KBM-7 (cell line): ENCODE measurements at regions not wholly inside any gene's neighbourhood (a gene's known extent, or its start where the extent isn't known, plus 50 kb on each side); places are given as distances from the start of the nearest gene placed in this dataset.
A peak's percentile ranks its signal among the peaks of the same experiment; 100 is the strongest.
"Not testable (repeated sequence)": the region's sequence is repeated elsewhere in the genome, so short reads cannot be mapped to it uniquely, and the experiment has no call there.

Experiments used
- DNase-seq: peaks from one replicate; pipeline ENCODE4 v3.0.0-alpha.2; 2015
- in situ Hi-C: fragments of 300-500 bp; cut with MboI; formaldehyde crosslinking; loops from 2 replicates; pipeline ENCODE4 v1.14.3; 2020; ENCODE audit warnings: low sequenced_read_pairs, low pct_unique_long_range_greater_than_20kb, mixed read lengths

- no peak for DNase-seq
- in situ Hi-C loops, result no loop called here
Observed at GRCh38 chr4:79185526-79186045, 140.3 kb downstream of the NAA11 start.

GRCh38 chr4:79184476-79184875 lies 141.4 kb downstream of the NAA11 start:
- DNase-seq, result no peak
- in situ Hi-C loops, result no loop called here

- in situ Hi-C loops, result no loop called here
- no peak for DNase-seq
Observed at GRCh38 chr4:79182209-79182608, 143.7 kb downstream of the NAA11 start.

GRCh38 chr4:79181190-79181589 lies 144.7 kb downstream of the NAA11 start:
- no peak for DNase-seq
- in situ Hi-C loops, result no loop called here

- in situ Hi-C loops, result no loop called here
- DNase-seq, result no peak
Observed at GRCh38 chr4:79178760-79179159, 147.1 kb downstream of the NAA11 start.

GRCh38 chr4:79177388-79177787 lies 148.5 kb downstream of the NAA11 start:
- in situ Hi-C loops, result no loop called here

GRCh38 chr4:79176351-79176750 lies 149.5 kb downstream of the NAA11 start:
- DNase-seq, result no peak
- in situ Hi-C loops, result no loop called here

More at GRCh38 chr4:79177388-79177787, 148.5 kb downstream of the NAA11 start:
- DNase-seq, result no peak

- DNase-seq, result no peak
- in situ Hi-C loops, result no loop called here
Observed at GRCh38 chr4:79175716-79176115, 150.1 kb downstream of the NAA11 start.

GRCh38 chr4:79174490-79175252 lies 151.2 kb downstream of the NAA11 start:
- in situ Hi-C loops, result no loop called here
- DNase-seq, result no peak

GRCh38 chr4:79173186-79173585 lies 152.7 kb downstream of the NAA11 start:
- DNase-seq, result no peak
- in situ Hi-C loops, result no loop called here

GRCh38 chr4:79170077-79170476 lies 155.8 kb downstream of the NAA11 start:
- no peak for DNase-seq
- in situ Hi-C loops, result no loop called here

GRCh38 chr4:79164907-79165610 lies 160.8 kb downstream of the NAA11 start:
- in situ Hi-C loops, result no loop called here
- peak; percentile 68 for DNase-seq

GRCh38 chr4:79163981-79164490 lies 161.8 kb downstream of the NAA11 start:
- no peak for DNase-seq

GRCh38 chr4:79160962-79161361 lies 164.9 kb downstream of the NAA11 start:
- no peak for DNase-seq
- in situ Hi-C loops, result no loop called here

More at GRCh38 chr4:79163981-79164490, 161.8 kb downstream of the NAA11 start:
- in situ Hi-C loops, result no loop called here

GRCh38 chr4:79158705-79159104 lies 167.2 kb downstream of the NAA11 start:
- DNase-seq, in situ Hi-C loops: not testable (repeated sequence)

GRCh38 chr4:79155336-79155735 lies 170.5 kb downstream of the NAA11 start:
- in situ Hi-C loops, result no loop called here
- no peak for DNase-seq

- DNase-seq, result no peak
- in situ Hi-C loops, result no loop called here
Observed at GRCh38 chr4:79150820-79151416, 174.9 kb downstream of the NAA11 start.

GRCh38 chr4:79148369-79148768 lies 177.5 kb downstream of the NAA11 start:
- in situ Hi-C loops, result no loop called here
- no peak for DNase-seq

- in situ Hi-C loops, result no loop called here
- DNase-seq, result no peak
Observed at GRCh38 chr4:79147251-79147650, 178.6 kb downstream of the NAA11 start.

GRCh38 chr4:79141530-79141929 lies 184.3 kb downstream of the NAA11 start:
- in situ Hi-C loops, result no loop called here
- DNase-seq, result peak; percentile 37
